ENCODE measurements at regions not wholly inside any gene's neighbourhood (a gene's known extent, or its start where the extent isn't known, plus 50 kb on each side); places are given as distances from the start of the nearest gene placed in this dataset.

DNA sequence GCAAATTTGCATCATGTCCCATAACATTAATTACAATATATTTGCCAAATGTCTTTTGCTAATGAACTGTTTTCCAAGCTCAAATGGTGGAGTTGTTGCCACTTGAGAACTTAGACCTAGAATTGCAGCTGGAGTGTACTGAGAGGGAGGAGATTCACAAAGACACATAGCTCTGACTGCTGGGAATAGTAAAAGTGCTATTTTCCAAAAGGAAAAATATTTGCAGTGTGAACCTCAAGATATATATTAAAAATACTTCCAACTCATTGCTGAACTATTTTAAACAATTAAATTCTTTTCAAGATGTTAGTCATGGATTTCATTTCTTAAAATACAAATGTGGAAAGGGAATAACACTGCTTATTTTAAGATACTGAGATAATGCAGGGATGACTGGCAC lies 666.8 kb upstream of the ARPP21 start:
- H3K4me3 ChIP-seq (ENCODE audit: low read depth, low read length): no peak overlapping the region
- TF ChIP-seq, protein P1, sequence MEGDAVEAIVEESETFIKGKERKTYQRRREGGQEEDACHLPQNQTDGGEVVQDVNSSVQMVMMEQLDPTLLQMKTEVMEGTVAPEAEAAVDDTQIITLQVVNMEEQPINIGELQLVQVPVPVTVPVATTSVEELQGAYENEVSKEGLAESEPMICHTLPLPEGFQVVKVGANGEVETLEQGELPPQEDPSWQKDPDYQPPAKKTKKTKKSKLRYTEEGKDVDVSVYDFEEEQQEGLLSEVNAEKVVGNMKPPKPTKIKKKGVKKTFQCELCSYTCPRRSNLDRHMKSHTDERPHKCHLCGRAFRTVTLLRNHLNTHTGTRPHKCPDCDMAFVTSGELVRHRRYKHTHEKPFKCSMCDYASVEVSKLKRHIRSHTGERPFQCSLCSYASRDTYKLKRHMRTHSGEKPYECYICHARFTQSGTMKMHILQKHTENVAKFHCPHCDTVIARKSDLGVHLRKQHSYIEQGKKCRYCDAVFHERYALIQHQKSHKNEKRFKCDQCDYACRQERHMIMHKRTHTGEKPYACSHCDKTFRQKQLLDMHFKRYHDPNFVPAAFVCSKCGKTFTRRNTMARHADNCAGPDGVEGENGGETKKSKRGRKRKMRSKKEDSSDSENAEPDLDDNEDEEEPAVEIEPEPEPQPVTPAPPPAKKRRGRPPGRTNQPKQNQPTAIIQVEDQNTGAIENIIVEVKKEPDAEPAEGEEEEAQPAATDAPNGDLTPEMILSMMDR (IDR thresholded peaks at IDR 0.05; ENCODE audit: insufficient read depth, low read length): no peak

DNA sequence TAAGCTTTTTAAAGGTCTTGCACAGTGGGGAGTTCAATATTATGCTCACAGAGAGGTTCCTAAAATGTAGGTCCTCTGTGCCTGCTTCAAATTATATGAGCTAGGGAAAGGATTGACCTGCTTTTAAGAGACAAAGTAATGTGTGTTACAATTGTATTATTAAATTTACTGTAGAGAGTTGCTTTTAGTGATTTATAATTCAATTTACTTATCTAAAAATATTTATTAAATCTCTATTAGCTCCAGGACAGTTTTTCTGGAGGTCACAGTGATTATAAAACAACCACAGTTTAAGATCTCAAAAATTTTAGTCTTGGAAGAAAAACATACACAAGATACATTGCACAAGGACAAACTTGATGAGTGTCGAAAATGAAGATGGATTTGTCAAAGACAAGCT lies 665.7 kb upstream of the ARPP21 start:
- TF ChIP-seq, protein P1 (IDR thresholded peaks at IDR 0.05; ENCODE audit: insufficient read depth, low read length): no peak
- no peak overlapping the region for H3K4me3 ChIP-seq (ENCODE audit: low read depth, low read length)
- no peak for DNase-seq (ENCODE audit: low read depth)

More for the DNA sequence above, 666.8 kb upstream of the ARPP21 start:
- no peak for DNase-seq (ENCODE audit: low read depth)

DNA sequence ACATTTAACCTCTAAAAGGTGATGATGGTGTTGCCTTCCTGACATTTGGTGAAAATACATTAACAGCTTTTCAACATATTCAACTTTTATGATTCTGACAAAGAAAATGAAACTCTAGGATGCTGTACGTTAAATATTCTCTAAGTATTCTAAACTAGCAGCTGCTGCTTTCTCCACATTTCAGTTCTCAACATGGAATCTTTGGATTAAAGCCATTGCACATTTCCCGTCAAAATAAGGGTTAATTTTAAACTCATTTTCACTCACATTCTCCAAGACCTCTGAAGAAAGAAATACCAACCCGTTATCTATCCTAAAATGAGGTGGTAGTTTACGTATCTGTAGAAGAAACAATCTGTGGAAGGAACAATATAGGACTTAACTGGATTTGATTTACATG lies 655.7 kb upstream of the ARPP21 start:
- no peak for DNase-seq (ENCODE audit: low read depth)
- TF ChIP-seq, protein P1 (IDR thresholded peaks at IDR 0.05; ENCODE audit: insufficient read depth, low read length): no peak
- no peak overlapping the region for H3K4me3 ChIP-seq (ENCODE audit: low read depth, low read length)

DNA sequence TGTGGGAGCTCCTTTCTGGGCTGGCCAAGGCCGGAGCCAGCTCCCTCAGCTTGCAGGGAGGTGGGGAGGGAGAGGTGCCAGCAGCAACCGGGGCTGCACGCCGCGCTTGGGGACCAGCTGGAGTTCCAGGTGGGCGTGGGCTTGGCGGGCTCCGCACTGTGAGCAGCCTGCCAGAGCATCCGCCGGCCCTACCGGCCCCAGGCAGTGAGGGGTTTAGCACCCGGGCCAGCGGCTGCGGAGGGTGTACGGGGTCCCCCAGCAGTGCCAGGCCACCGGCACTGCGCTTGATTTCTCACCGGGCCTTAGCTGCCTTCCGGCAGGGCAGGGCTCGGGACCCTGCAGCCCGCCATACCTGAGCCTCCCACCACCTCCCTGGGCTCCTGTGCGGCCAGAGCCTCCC lies 651.0 kb upstream of the ARPP21 start:
- TF ChIP-seq, protein P1 (IDR thresholded peaks at IDR 0.05; ENCODE audit: insufficient read depth, low read length): no peak
- H3K4me3 ChIP-seq (ENCODE audit: low read depth, low read length): no peak overlapping the region
- DNase-seq (ENCODE audit: low read depth): no peak

DNA sequence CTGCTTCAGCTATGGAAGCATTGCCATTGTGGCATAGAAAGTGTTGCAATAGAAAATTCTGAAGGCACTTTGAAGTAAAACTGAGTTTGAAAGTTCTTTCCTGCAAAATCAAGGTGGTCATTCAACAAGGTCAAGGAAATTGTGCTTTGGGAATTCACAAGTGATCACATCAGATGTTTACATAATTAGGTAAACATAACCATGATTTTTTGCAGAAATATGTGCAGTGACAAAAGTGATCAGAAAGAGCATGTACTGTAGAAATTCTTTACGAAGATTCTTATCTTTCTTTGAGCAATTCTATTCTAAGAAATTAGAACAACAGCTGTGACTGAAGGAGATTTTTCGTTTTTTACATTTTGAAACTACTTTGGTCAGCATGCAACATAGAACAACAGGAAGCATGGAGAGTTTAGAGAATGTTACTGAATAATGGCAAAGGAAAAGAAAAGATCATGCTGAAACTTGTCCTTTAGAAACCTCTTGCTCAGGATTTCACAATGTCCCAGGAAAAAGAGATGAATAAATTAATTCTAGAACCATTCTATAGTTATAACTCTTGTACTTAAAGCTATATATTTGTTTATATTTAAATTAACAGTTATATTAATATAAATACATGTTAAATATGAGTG lies 643.4 kb upstream of the ARPP21 start:
- no peak overlapping the region for H3K4me3 ChIP-seq (ENCODE audit: low read depth, low read length)
- TF ChIP-seq, protein P1 (IDR thresholded peaks at IDR 0.05; ENCODE audit: insufficient read depth, low read length): no peak
- no peak for DNase-seq (ENCODE audit: low read depth)

DNA sequence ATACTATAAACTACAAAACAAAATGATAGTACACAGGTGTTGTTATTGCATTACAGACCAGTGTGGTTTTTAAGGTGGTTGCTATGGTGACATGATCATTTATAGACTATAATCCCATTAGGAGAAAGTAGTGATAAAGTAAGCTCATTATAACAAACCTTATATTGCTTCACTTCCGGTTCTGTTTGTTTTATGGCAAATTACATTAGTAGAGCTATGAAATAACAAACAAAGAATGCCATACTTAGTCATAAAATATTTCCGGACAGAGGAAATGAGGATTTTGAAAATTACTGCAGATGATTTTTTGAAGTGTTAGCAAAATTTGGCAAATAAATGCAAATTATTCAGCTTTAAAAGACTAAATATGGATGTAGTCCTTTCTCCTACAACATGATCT lies 640.4 kb upstream of the ARPP21 start:
- no peak overlapping the region for H3K4me3 ChIP-seq (ENCODE audit: low read depth, low read length)
- TF ChIP-seq, protein P1 (IDR thresholded peaks at IDR 0.05; ENCODE audit: insufficient read depth, low read length): no peak
- no peak for DNase-seq (ENCODE audit: low read depth)

DNA sequence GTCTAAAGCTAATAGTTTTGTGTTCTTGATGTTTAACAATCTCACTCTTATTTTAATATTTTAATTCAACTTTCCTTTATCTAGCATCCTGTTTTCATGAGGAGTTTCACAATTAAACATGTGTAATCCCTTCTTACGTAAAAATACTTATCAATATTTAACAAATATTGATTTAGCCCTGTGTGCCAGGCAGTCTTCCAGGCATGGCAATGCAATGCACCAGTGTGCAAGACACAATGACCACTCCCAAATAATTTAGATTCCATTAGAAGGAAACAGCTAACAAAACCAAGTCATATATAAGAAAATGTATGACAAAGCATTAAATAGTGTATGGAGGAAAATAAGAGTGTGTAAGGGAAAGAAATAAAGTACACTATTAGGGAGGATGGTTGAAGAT lies 627.1 kb upstream of the ARPP21 start:
- H3K4me3 ChIP-seq (ENCODE audit: low read depth, low read length): no peak overlapping the region
- TF ChIP-seq, protein P1 (IDR thresholded peaks at IDR 0.05; ENCODE audit: insufficient read depth, low read length): no peak
- DNase-seq (ENCODE audit: low read depth): no peak
